Right lobe of liver (tissue), 4 donors: ENCODE measurements at regions not wholly inside any gene's neighbourhood (a gene's known extent, or its start where the extent isn't known, plus 50 kb on each side); places are given as distances from the start of the nearest gene placed in this dataset.

Experiments
- POLR2A ChIP-seq: fragments of 450-650 bp; IDR thresholded peaks from one replicate; pipeline ENCODE4 v1.6.1; 2017; ENCODE audit warnings: antibody characterized with exemption, mild to moderate bottlenecking
- TF ChIP-seq, protein P1 (sequence below), 4 donors: fragments of 200-600 bp in 3 of 4; fragments of 450-650 bp in 1 of 4; IDR thresholded peaks; one replicate each; pipeline versions ENCODE4 v1.5.1 to v1.8.0; 2016 to 2022; ENCODE audit warnings: antibody characterized with exemption in 4 of 4, mild to moderate bottlenecking in 2 of 4
- donor health status: DM: no; HTN: no; CAD: no.
- donor health status: DM: no; HTN: no; CAD: no.
- donor health status: DM: no; HTN: yes; CAD: no.

DNA sequence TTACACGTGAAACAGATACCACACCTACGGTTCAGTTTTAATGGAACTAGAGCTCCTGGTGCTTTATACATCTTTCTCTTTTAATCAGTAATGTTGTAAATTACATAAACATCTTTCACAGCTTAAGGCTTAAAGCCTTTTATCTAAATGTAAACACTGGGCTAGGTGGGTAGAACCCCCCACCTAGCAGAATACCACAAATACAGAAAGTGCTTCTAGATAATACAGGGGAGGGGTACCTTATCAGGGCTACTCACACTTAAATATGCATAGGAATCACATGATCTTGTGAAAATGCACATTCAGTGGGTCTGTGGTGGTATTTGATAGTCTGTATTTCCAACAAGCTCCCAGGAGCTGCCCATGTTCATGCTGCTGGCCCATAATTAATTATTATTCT is 256.4 kb upstream of the TARS1 start:
- TF ChIP-seq, protein P1, sequence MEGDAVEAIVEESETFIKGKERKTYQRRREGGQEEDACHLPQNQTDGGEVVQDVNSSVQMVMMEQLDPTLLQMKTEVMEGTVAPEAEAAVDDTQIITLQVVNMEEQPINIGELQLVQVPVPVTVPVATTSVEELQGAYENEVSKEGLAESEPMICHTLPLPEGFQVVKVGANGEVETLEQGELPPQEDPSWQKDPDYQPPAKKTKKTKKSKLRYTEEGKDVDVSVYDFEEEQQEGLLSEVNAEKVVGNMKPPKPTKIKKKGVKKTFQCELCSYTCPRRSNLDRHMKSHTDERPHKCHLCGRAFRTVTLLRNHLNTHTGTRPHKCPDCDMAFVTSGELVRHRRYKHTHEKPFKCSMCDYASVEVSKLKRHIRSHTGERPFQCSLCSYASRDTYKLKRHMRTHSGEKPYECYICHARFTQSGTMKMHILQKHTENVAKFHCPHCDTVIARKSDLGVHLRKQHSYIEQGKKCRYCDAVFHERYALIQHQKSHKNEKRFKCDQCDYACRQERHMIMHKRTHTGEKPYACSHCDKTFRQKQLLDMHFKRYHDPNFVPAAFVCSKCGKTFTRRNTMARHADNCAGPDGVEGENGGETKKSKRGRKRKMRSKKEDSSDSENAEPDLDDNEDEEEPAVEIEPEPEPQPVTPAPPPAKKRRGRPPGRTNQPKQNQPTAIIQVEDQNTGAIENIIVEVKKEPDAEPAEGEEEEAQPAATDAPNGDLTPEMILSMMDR (IDR thresholded peaks at IDR 0.05) = no peak
- no peak for TF ChIP-seq POLR2A
